ENCODE measurements at regions not wholly inside any gene's neighbourhood (a gene's known extent, or its start where the extent isn't known, plus 50 kb on each side); places are given as distances from the start of the nearest gene placed in this dataset.

- TF ChIP-seq EZH2 (IDR thresholded peaks at IDR 0.05; ENCODE audit: borderline replicate concordance, low read length) (no peak), CTCF (IDR thresholded peaks at IDR 0.05; ENCODE audit: low read length) (no peak)
Measured at GRCh38 chr9:96107436-96107835, 194.5 kb downstream of the HSD17B3 start.
